ENCODE measurements at regions not wholly inside any gene's neighbourhood (a gene's known extent, or its start where the extent isn't known, plus 50 kb on each side); places are given as distances from the start of the nearest gene placed in this dataset.

DNA sequence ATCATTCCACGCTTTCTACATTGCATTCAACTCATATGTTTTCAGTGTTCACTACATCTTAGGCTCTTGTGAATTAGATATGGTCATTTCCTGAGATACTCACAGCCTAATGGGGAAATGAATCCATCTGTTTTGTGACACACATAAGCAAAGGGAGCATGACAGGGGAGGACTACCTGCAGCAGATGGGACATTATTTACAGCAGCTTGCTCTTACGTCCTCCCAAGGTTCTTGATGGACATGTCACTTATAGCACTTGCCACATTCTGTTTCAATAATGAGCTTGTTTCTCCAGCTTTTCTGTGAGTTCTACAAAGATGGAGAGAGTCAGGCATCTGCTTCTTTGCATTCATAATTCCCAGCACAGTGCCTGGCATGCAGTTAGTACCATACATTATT lies 1509.6 kb upstream of the TMEM132C start:
- DNase-seq (ENCODE audit: low read depth, low spot score) = no peak
- in situ Hi-C loops (cut with HindIII; ENCODE audit: low pct_unique_long_range_greater_than_20kb, low sequenced_read_pairs) = no loop called here

DNA sequence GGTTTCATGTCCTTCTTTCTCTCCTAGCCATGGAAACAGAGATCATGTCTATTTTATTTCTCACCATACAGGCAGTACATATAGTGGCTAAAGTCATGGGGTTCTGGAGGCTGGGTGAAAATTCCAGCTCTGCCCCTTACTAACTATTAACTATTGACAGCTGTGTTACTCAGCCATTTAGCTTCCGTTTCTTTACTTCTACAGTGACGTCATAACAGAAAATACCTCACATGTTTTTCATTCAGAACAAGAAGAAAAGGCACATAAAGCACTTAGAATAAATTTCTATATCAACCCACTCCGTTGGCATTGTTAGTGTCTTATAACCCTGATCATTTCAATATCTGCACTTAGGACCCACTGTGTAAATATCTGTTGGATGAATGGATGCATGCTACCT lies 1506.9 kb upstream of the TMEM132C start:
- DNase-seq (ENCODE audit: low read depth, low spot score) = no peak
- in situ Hi-C loops (cut with HindIII; ENCODE audit: low pct_unique_long_range_greater_than_20kb, low sequenced_read_pairs) = no loop called here

DNA sequence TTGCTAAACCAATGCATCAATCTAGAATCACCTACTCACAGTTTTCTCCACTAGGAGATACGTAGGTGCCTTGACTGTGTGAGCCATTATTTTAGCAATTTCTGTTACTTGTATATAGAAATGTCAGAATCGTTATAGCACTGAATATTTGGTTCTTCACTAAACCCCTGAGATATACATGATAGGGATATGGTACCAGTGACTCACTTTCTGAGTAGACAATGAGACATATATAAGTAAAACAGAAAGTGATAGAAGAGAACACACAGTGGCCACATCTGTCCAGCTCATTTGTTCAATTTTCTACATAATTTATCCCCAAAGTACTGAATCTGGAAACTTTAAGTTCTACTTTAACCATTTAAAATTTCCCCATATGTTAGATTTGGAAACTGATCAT lies 1505.5 kb upstream of the TMEM132C start:
- DNase-seq (ENCODE audit: low read depth, low spot score) = no peak
- in situ Hi-C loops (cut with HindIII; ENCODE audit: low pct_unique_long_range_greater_than_20kb, low sequenced_read_pairs) = no loop called here

DNA sequence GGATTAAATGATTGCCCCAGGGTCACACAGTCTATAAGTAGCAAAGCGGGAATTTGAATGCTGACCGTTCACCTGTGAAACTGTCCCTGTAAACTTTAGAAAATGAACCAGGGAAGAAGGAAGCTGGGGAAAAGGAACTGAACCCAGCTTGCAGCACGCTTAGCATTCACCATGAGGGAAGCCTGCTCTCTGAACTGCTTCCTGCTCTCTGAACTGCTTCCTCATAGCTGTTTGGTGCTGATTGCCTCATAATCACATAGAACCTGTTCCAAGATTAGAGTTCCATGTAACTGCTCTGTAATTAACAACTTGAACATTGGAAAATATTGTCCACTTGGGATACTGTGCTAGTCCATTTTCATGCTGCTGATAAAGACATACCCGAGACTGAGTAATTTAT lies 1504.8 kb upstream of the TMEM132C start:
- no peak for DNase-seq (ENCODE audit: low read depth, low spot score)
- in situ Hi-C loops (cut with HindIII; ENCODE audit: low pct_unique_long_range_greater_than_20kb, low sequenced_read_pairs) = no loop called here

DNA sequence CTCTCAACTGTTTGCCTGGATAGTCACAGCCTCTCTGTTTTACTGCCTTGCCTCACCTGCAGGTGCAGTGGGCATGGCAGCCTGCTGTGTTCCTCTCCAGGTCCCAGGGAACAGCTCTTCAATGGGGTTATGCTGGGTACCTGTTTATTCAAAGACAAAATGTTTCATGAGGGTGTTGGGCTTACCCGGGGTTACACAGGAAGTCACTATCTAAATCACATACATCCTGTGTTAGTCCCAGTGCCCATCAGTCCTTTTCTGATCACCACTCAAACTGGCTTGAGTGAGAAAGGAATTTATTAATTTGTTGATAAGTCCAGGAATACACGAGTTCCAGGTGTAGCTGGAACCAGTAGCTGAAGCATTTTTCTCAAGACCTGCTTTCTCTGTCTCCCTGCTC lies 1503.6 kb upstream of the TMEM132C start:
- in situ Hi-C loops (cut with HindIII; ENCODE audit: low pct_unique_long_range_greater_than_20kb, low sequenced_read_pairs) = no loop called here
- DNase-seq (ENCODE audit: low read depth, low spot score) = no peak

DNA sequence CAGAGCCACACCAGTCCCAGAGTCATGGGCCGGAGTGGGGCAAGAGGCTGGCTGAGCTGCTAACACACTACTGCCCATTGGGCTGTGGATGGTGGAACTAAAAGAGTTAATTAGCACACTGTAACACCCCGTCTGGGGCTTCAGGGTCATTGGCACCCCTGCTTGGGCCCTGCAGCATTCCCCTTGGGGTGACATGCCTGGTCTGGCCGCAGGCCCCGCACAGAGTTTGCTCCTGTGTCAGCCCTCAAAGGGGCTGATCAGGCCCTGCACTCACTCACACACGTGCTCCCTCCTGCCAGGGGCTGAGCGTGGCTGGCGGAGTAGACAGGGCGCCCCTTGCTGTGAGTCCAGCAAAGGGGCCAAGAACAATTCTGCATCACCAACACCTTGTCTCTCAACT lies 1499.6 kb upstream of the TMEM132C start:
- DNase-seq (ENCODE audit: low read depth, low spot score) = no peak
- in situ Hi-C loops (cut with HindIII; ENCODE audit: low pct_unique_long_range_greater_than_20kb, low sequenced_read_pairs) = no loop called here

DNA sequence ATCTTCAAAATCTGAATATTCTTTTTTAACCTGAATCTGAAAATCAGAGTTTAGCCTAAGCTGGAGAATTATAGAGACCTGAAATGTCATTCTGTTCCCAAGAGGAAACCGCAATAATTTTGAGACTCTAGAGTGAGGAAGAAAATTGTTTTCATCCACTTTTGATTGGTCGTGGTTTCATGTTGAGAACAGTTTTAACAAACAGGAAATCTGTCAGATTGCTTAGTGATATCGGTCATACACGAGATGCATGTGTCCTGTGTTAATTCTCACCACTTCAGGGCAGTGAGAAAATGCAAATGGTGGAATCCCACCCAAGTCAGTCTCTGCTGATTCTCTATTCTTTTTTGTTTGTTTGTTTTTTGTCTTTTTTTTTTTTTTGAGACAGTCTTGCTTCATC lies 1498.5 kb upstream of the TMEM132C start:
- in situ Hi-C loops (cut with HindIII; ENCODE audit: low pct_unique_long_range_greater_than_20kb, low sequenced_read_pairs) = no loop called here
- DNase-seq (ENCODE audit: low read depth, low spot score) = no peak

DNA sequence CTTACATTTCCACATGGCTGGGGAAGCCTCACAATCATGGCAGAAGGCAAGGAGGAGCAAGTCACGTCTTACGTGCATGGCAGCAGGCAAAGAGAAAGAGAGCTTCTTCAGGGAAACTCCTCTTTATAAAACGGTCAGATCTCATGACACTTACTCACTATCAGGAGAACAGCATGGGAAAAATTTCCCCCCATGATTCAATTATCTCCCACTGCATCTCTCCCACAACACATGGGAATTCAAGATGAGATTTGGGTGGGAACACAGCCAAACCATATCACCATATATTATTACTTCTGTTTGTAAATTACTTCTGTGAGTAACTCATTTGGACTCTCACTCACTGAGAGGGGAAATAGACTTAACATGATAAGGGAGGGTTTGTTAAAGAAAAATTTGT lies 1496.8 kb upstream of the TMEM132C start:
- in situ Hi-C loops (cut with HindIII; ENCODE audit: low pct_unique_long_range_greater_than_20kb, low sequenced_read_pairs) = no loop called here
- DNase-seq (ENCODE audit: low read depth, low spot score) = peak; percentile 45

DNA sequence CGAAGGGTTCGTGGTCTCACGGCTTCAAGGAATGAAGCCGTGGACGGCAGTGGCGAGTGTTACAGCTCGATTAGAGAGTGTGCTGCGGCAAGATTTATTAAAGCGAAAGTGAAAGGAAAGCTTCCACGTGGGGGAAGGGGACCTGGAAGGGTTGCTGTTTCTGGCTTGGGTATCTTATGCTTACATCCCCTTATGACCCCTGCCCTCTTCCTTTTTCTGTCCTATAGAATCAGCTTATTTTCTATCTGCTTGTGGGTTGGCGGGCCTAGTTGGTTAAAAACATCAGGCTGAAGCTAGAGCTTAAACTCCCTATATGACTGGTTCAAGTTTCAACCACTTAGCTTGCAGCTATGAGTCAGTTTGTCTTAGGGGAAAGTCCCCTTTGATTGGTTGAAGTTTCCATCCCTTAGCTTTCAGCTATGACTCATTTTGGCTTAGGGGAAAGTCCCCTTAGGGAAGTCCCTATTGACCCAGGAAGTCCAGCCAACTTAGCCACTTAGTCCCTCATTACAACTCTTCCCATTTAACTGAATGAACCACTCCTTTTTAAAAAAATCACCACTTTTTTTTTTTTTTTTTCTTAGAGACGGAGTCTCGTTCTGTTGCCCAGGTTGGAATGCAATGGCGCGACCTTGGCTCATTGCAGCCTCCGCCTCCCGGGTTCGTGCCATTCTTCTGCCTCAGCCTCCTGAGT lies 1494.7 kb upstream of the TMEM132C start:
- DNase-seq (ENCODE audit: low read depth, low spot score) = peak; percentile 82
- in situ Hi-C loops (cut with HindIII; ENCODE audit: low pct_unique_long_range_greater_than_20kb, low sequenced_read_pairs) = no loop called here

DNA sequence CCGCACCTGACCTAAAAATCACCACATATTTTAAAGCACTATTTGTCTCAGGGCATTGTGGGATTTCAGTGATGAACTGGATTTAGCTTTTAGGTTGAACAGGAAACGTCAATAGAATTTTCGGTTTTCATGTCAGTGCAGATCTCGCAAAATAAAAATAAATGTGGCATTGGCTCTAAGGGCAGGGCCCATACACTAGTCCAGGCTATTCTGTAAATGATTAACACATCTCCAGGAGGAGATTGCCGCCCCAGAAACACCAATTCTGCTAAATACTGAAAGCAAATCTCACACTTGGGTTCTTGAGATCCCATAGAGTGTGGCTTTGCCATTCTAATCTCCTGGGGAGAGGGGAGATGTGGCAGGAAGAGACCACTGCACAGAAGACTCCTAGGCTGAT lies 1494.0 kb upstream of the TMEM132C start:
- in situ Hi-C loops (cut with HindIII; ENCODE audit: low pct_unique_long_range_greater_than_20kb, low sequenced_read_pairs) = no loop called here
- no peak for DNase-seq (ENCODE audit: low read depth, low spot score)

DNA sequence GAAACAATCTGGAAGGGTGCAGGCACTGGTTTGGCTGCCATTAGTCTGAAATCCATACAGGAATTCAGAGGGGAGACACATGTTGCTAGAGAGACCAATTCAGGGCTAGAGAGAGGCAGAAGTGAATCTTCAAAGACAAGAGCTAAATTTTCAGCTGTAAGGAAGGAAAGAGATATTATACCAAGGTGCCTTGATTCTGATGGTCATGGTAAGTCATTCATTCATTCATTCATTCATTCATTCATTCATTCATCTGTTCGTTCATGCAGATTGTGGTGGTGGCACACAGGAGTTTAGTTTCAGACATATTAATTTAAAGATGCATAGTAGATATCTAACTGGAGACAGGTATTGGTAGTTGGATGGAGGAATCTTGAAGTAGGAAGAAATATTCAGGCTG lies 1493.5 kb upstream of the TMEM132C start:
- DNase-seq (ENCODE audit: low read depth, low spot score) = no peak
- in situ Hi-C loops (cut with HindIII; ENCODE audit: low pct_unique_long_range_greater_than_20kb, low sequenced_read_pairs) = no loop called here

DNA sequence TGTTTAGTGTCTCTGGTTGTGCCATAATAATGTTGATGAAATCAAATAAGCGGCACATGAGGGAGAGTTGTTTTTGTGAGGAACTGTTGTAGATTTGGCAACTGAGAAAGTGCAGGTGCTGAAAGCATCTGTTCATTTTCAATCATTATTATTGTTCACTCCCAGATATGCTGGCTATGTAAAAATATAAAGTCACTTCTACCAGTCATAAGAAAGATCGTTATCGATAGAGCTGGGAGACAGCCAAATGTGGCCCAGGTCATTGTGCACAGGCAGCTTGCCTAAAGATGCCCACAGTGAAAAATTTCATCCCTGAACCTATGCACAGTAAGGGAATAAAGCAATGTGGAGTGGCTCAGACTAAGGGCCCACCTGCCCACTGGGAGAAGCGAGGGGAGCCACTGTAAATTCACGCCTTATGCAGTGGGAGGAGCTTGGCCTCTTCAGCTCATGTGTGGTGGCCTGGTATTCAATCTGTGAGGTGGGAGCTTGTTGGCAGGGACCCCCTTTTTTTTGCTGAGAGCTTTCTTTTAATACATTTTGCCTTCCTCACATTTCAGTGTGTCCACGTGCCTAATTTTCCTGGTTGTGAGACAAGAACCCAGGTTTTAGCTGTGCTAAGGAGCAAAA lies 1490.8 kb upstream of the TMEM132C start:
- in situ Hi-C loops (cut with HindIII; ENCODE audit: low pct_unique_long_range_greater_than_20kb, low sequenced_read_pairs) = no loop called here
- no peak for DNase-seq (ENCODE audit: low read depth, low spot score)

DNA sequence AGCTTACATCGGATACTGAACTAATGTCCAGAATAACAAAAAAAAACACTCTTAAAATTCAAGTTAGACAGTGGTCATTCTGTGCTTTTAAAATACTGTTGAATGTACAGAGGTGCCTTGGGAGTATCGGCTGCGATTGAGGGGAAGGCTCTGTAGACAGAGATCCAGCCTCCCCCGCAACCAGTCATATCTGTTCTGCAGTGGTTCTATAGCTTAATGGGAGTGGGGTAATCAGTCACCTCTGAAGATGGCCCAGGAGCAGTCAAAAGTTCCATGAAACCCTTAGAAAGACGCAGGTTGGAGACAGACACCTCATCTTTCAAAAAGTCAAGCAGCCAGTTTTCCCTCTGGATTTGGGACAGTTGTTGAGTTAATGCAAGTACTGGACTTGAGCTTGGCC lies 1486.6 kb upstream of the TMEM132C start:
- DNase-seq (ENCODE audit: low read depth, low spot score) = no peak
- in situ Hi-C loops (cut with HindIII; ENCODE audit: low pct_unique_long_range_greater_than_20kb, low sequenced_read_pairs) = no loop called here

DNA sequence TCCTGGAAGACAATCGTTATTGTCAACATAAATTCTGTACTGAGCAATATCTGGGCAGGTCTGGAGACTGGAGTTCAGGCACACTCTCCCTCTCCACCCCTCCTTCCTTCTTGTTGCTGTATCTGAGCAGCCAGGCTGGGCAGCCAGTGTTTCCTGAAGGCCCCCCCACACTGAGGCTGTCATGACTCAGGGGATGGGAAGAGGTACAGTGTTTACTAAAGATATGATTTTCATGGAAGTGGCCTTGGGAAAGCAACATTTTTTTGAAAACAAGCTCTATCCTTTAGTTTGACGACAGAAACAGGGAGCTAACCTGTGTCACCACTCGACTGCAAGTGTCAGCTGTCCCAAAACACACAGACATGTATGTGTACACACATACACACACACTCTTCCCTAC lies 1485.4 kb upstream of the TMEM132C start:
- DNase-seq (ENCODE audit: low read depth, low spot score) = no peak
- in situ Hi-C loops (cut with HindIII; ENCODE audit: low pct_unique_long_range_greater_than_20kb, low sequenced_read_pairs) = no loop called here

DNA sequence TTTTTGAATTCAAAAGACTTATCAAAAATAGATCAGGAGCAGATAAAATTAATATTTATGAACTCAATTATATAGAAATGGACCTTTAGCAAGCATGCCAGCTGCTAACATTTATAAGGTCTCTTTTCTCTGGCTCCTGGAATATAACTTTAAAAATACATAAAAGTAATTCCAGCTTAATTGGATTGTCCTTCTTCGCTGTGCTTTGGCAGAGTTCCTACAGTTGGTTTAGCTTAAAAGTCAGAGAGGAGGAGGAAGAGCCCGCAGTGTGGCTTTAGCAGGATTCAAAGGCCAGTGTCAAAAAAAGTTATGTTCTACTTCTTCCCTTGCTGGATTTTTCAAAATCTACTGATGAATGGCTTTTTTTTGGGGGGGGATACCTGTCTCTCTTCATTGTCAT lies 1484.9 kb upstream of the TMEM132C start:
- no peak for DNase-seq (ENCODE audit: low read depth, low spot score)
- in situ Hi-C loops (cut with HindIII; ENCODE audit: low pct_unique_long_range_greater_than_20kb, low sequenced_read_pairs) = no loop called here

DNA sequence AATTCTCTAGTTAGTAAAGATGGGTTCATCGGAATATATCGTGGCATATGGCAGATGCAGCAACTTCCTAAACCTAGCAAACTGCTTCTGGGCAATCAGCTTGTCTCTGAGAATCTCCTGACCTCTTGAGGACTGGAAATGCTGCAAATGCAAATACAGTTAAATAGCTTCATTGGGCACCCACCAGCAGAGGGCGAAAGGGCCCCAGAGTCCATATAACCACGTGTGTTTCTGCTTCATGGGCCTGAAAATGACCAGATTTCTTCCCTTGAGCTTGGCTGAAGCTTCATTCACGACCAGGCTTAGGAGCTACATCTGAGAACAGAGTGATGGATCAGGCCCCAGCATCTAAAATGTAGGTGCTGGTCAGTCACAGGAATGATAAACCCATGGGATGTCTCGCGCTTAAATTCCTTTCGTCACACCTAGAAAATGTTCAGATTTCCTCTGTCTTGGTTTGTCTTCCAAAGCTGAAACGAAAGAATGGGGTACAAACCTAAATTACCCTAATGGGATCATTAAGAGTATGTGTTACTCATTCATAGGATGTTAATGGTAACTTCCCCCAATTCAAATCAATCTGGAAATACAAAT lies 1482.5 kb upstream of the TMEM132C start:
- in situ Hi-C loops (cut with HindIII; ENCODE audit: low pct_unique_long_range_greater_than_20kb, low sequenced_read_pairs) = no loop called here
- peak; percentile 87 for DNase-seq (ENCODE audit: low read depth, low spot score)

DNA sequence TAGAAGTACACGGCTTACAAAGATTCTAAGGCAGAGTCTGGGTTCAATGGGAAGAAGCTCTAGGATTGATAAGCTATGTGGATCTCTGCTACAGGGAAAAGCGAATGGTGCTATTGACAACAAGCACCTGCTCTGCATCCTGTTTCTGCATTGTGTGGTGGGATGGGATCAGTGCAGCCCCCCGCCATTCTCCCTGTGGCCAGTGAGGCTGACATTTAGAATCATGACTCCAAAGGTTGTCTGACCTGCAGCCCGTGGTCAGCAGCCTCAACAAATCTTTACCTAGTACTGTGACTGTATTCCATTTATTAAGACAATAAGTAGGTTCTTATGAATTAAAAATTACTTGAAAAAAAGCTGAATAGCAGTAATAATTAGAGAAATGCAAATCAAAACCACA lies 1477.0 kb upstream of the TMEM132C start:
- no peak for DNase-seq (ENCODE audit: low read depth, low spot score)
- in situ Hi-C loops (cut with HindIII; ENCODE audit: low pct_unique_long_range_greater_than_20kb, low sequenced_read_pairs) = no loop called here

DNA sequence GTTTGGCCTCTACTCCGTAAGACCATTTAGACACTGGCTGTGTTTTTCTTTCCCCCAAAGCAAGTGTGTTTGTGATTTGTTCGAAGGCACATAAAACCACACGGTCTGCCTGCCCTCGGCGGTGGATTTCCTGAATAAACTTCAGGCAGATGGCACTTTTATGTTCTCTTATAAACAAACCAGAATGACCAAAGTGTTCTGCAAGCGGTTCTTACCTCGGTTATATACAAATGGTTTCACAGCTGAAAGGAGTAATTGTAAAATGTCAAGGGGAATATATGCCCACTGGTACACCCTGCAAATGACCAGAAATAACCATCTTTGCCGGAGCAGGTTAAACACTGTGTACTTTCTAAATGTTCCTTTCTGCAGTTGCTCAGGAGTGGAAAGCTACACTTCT lies 1475.8 kb upstream of the TMEM132C start:
- in situ Hi-C loops (cut with HindIII; ENCODE audit: low pct_unique_long_range_greater_than_20kb, low sequenced_read_pairs) = no loop called here
- DNase-seq (ENCODE audit: low read depth, low spot score) = no peak

DNA sequence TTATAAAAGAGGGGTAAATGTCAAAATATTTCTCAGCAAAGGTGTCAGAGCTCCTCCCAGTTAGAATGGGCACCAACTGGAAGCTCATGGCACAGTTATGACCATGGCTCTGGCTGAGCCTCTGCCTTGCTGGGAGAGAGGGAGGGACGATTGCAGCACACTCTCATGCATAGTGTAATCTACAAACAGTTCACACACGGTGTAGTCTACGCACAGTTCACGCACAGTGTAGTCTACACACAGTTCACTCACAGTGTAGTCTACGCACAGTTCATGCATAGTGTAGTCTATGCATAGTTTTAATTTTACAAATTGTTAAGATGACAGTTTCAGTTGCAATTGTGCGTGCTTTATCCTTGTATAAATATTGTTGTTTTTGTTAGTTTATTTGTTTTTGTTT lies 1474.6 kb upstream of the TMEM132C start:
- in situ Hi-C loops (cut with HindIII; ENCODE audit: low pct_unique_long_range_greater_than_20kb, low sequenced_read_pairs) = no loop called here
- DNase-seq (ENCODE audit: low read depth, low spot score) = no peak

Data from SK-MEL-5 (cell line).